Tibial nerve (tissue), 4 donors: ENCODE measurements at regions not wholly inside any gene's neighbourhood (a gene's known extent, or its start where the extent isn't known, plus 50 kb on each side); places are given as distances from the start of the nearest gene placed in this dataset.

Experiments used
- DNase-seq, 2 donors: peaks; one replicate each; pipeline ENCODE4 v3.0.0-alpha.2; 2019; ENCODE audit warnings: low spot score in 2 of 2
- H3K27ac ChIP-seq, 4 donors: fragments of 200-600 bp; sonication (generic) in 3 of 4; one replicate each; pipeline ENCODE4 v1.5.1; 2017 to 2019; ENCODE audit warnings: mild to moderate bottlenecking in 1 of 4
- H3K27me3 ChIP-seq, 2 donors: fragments of 200-600 bp; sonication (generic) in 1 of 2; one replicate each; pipeline versions ENCODE4 v1.5.1 to v1.6.0; 2017 to 2019
- H3K36me3 ChIP-seq, 3 donors: fragments of 200-600 bp; sonication (generic); one replicate each; pipeline ENCODE4 v1.5.1; 2018 to 2019
- H3K4me1 ChIP-seq, 4 donors: fragments of 200-600 bp; sonication (generic) in 3 of 4; one replicate each; pipeline ENCODE4 v1.5.1; 2017 to 2019
- H3K4me3 ChIP-seq, 4 donors: fragments of 200-600 bp; sonication (generic) in 3 of 4; one replicate each; pipeline ENCODE4 v1.5.1; 2017 to 2019; ENCODE audit warnings: mild to moderate bottlenecking in 1 of 4, moderate library complexity in 1 of 4
- H3K9me3 ChIP-seq, 4 donors: fragments of 200-600 bp; sonication (generic) in 3 of 4; one replicate each; pipeline ENCODE4 v1.5.1; 2017 to 2019
- EP300 ChIP-seq, 2 donors: sonication (generic); formaldehyde crosslinking; IDR thresholded peaks; one replicate each; pipeline ENCODE4 v1.6.1; 2017; ENCODE audit warnings: antibody characterized with exemption in 2 of 2, mild to moderate bottlenecking in 1 of 2
- POLR2A ChIP-seq, 2 donors: fragments of 450-650 bp; IDR thresholded peaks; one replicate each; pipeline ENCODE4 v1.6.1; 2017; ENCODE audit warnings: antibody characterized with exemption in 2 of 2, mild to moderate bottlenecking in 2 of 2, moderate library complexity in 2 of 2
- WGBS, 2 donors: methylation state at CpG; one replicate each; pipeline ENCODE4 v1.1.5; 2018; 5-methylcytosine and 5-hydroxymethylcytosine counted together
- TF ChIP-seq, protein P1 (sequence below), 5 experiments: fragments of 200-600 bp in 3 of 5; fragments of 450-650 bp in 2 of 5; sonication (generic) in 3 of 5; IDR thresholded peaks; one replicate each; pipeline ENCODE4 v1.5.1; 2016 to 2019; ENCODE audit warnings: antibody characterized with exemption in 5 of 5, mild to moderate bottlenecking in 3 of 5, moderate library complexity in 2 of 5

- no peaks in the 10 kb centered on the region for H3K4me1 ChIP-seq
- WGBS, 2 donors = 84 to 91% methylated on average over 10 of the region's 10 CpGs
- no peak overlapping the region for H3K4me3 ChIP-seq
- no peaks in the 10 kb centered on the region for H3K27me3 ChIP-seq
- no peaks in the 10 kb centered on the region for H3K36me3 ChIP-seq
- H3K27ac ChIP-seq = no peak overlapping the region
- DNase-seq = no peak
- TF ChIP-seq POLR2A (IDR thresholded peaks at IDR 0.05) (no peak), EP300 (IDR thresholded peaks at IDR 0.05) (no peak)
- TF ChIP-seq, protein P1, sequence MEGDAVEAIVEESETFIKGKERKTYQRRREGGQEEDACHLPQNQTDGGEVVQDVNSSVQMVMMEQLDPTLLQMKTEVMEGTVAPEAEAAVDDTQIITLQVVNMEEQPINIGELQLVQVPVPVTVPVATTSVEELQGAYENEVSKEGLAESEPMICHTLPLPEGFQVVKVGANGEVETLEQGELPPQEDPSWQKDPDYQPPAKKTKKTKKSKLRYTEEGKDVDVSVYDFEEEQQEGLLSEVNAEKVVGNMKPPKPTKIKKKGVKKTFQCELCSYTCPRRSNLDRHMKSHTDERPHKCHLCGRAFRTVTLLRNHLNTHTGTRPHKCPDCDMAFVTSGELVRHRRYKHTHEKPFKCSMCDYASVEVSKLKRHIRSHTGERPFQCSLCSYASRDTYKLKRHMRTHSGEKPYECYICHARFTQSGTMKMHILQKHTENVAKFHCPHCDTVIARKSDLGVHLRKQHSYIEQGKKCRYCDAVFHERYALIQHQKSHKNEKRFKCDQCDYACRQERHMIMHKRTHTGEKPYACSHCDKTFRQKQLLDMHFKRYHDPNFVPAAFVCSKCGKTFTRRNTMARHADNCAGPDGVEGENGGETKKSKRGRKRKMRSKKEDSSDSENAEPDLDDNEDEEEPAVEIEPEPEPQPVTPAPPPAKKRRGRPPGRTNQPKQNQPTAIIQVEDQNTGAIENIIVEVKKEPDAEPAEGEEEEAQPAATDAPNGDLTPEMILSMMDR (IDR thresholded peaks at IDR 0.05) = no peak
- H3K9me3 ChIP-seq = no peaks in the 10 kb centered on the region
These were observed 67.1 kb downstream of the RMI2 start for GRCh38 chr16:11412175-11412904.

DNA sequence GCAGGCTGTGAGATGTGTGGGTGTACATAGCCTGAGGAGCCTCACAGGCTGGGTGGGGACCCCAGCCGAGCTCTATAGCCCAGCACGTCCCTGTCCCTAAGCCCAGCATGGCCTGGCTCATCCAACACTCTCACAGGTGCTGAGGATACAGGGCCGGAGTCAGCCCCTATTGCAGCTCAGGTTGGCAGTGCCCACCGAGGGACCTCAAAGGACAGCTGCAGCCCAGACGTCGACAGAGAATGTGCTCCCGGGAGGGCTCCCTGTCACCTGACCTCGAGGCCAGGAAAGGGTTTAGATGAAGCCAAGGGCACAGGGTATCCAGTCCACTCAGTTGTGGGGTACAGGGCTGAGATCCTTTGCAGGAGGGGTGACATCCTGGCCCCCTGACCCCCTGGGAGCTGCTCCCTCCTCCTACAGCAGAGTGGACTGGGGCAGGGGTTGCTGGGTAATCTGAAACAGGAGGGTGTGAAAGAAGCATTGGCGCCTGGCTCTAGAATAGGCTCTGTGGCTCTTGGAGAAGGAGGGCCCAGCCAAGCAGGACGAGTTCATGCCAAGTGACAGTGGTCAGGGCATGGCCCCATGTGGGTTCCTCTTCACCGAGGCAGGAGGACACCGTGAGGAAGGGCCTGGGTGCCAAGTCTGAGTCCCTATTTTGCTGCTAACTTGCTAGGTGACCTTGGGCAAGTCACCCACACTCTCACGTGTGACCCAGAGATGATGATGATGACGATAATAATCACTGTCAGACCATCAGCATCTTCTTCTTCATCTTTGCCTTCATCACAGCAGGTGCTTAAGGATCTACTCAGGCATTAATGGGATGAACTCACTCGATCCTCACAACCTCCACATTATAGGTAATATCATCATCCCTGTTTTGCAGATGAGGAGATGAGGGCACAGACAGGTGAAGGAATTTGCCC is 68.0 kb downstream of the RMI2 start:
- WGBS, 2 donors = 76 to 84% methylated on average over 11 to 15 of the region's 15 CpGs
- TF ChIP-seq EP300 (IDR thresholded peaks at IDR 0.05) (no peak), POLR2A (IDR thresholded peaks at IDR 0.05) (no peak)
- TF ChIP-seq, protein P1 (IDR thresholded peaks at IDR 0.05) = no peak
- Histone ChIP-seq H3K4me3 (no peak overlapping the region), H3K9me3 (no peaks in the 10 kb centered on the region), H3K4me1 (no peaks in the 10 kb centered on the region), H3K36me3 (no peaks in the 10 kb centered on the region), H3K27me3 (no peaks in the 10 kb centered on the region), H3K27ac (no peak overlapping the region)
- DNase-seq = no peak

DNA sequence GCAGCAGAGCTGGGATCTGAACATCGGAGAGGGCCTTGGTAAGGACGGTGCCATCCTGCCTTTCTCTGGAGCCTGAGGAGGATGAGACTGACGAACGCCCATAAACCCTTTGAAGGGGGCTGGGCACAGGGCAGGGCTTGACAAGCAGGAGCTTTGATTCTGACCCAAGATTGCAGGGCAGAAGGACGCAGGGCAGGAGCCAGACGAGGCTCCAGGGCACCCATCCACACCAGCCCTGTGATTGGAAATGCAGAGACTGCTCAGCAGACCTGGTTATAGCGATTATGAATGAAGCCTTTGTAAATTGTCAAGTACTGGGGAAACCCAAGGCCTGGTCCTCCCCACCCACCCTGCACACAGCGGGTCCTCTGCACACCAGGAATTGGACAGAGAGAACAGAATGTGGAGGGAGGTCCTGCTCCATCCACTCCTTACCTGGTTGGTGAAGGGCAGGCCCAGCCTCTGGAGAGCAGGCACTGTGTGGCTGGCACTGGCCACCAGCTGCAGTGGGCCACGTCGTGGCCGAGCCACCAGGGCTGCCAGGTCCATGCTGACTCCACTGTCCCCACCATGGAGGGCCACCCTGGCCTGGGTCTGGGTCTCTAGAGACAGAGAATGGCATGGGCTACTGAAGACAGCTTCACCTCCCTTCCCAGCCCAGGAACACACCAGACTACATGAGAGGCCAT is 68.8 kb downstream of the RMI2 start:
- no peaks in the 10 kb centered on the region for H3K36me3 ChIP-seq
- TF ChIP-seq EP300 (IDR thresholded peaks at IDR 0.05) (no peak), POLR2A (IDR thresholded peaks at IDR 0.05) (no peak)
- TF ChIP-seq, protein P1 (IDR thresholded peaks at IDR 0.05) = no peak
- H3K27me3 ChIP-seq = no peaks in the 10 kb centered on the region
- no peaks in the 10 kb centered on the region for H3K4me1 ChIP-seq
- 58 to 69% methylated on average over 7 to 10 of the region's 11 CpGs for WGBS, 2 donors
- DNase-seq = no peak
- H3K9me3 ChIP-seq = peaks cover 0 to 4% (median 0%) of the 10 kb centered on the region in 4 donors
- no peak overlapping the region for H3K27ac ChIP-seq
- H3K4me3 ChIP-seq = no peak overlapping the region

DNA sequence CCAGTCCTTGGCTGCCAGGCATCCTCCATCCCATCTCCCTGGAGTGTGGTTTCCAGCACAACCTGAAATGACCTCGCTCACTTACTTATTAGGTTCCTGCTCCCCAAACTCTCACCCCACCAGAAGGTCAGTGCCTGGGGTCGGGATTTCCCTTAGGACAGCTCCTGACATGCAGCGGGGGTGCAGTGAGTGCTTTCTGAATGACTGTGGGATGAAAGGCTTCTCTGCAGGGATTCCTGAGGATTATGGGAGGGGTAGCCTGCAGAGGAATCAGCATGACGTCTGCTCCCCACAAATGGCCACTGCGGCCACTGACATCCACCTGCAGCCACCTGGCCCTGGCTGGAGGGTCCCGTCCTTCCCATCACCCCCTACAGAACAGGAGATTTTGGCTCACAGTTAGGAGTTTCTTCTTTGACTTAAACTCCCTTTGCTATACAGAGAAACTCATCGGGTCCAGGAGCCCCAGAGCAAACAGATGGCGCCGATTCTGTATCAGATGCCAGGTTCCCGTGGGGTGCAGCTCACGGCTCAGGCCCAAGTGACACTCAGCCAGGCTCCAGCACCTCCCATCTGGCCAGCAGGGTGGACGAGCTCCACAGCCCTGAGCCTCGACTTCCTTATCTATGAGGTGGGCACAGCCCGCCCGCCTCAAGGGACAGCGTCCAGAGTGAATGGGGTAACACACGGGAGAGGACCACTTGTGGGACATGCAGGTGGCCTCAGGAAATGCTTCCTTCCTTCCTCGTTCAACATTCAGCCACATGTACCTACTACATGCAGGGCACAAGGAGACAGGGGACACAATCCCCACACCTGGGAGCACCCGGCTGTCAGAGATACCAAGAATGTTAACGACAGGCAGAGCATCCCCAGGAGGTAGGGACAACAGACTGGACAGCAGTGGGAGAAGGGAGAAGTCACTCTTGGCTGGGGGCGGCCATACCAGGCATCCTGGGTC is 69.8 kb downstream of the RMI2 start:
- Histone ChIP-seq H3K36me3 (no peaks in the 10 kb centered on the region), H3K4me1 (no peaks in the 10 kb centered on the region), H3K9me3 (peaks cover 0 to 4% (median 0%) of the 10 kb centered on the region in 4 donors), H3K4me3 (no peak overlapping the region), H3K27ac (no peak overlapping the region), H3K27me3 (no peaks in the 10 kb centered on the region)
- TF ChIP-seq POLR2A (IDR thresholded peaks at IDR 0.05) (no peak), EP300 (IDR thresholded peaks at IDR 0.05) (no peak)
- TF ChIP-seq, protein P1 (IDR thresholded peaks at IDR 0.05) = no peak
- 81% methylated on average over 17 to 19 of the region's 21 CpGs for WGBS, 2 donors
- no peak for DNase-seq
